ENCODE measurements at regions not wholly inside any gene's neighbourhood (a gene's known extent, or its start where the extent isn't known, plus 50 kb on each side); places are given as distances from the start of the nearest gene placed in this dataset.
A peak's percentile ranks its signal among the peaks of the same experiment; 100 is the strongest.

- DNase-seq (ENCODE audit: low read depth): no peak
- TF ChIP-seq CTCF (IDR thresholded peaks at IDR 0.05; ENCODE audit: insufficient read depth, low read length): no peak
- no peak overlapping the region for H3K4me3 ChIP-seq (ENCODE audit: low read depth, low read length)
Measured at GRCh38 chr1:184919892-184920291, 54.4 kb downstream of the NIBAN1 start.

GRCh38 chr1:184915463-184916090 lies 58.7 kb downstream of the NIBAN1 start:
- no peak for TF ChIP-seq CTCF (IDR thresholded peaks at IDR 0.05; ENCODE audit: insufficient read depth, low read length)
- H3K4me3 ChIP-seq (ENCODE audit: low read depth, low read length): no peak overlapping the region
- peak; percentile 69 for DNase-seq (ENCODE audit: low read depth)

- DNase-seq (ENCODE audit: low read depth): no peak
- H3K4me3 ChIP-seq (ENCODE audit: low read depth, low read length): no peak overlapping the region
- no peak for TF ChIP-seq CTCF (IDR thresholded peaks at IDR 0.05; ENCODE audit: insufficient read depth, low read length)
Measured at GRCh38 chr1:184914149-184914548, 60.2 kb downstream of the NIBAN1 start.

GRCh38 chr1:184912392-184912791 lies 61.9 kb downstream of the NIBAN1 start:
- DNase-seq (ENCODE audit: low read depth): no peak
- no peak for TF ChIP-seq CTCF (IDR thresholded peaks at IDR 0.05; ENCODE audit: insufficient read depth, low read length)
- no peak overlapping the region for H3K4me3 ChIP-seq (ENCODE audit: low read depth, low read length)

- no peak for DNase-seq (ENCODE audit: low read depth)
- no peak overlapping the region for H3K4me3 ChIP-seq (ENCODE audit: low read depth, low read length)
- no peak for TF ChIP-seq CTCF (IDR thresholded peaks at IDR 0.05; ENCODE audit: insufficient read depth, low read length)
Measured at GRCh38 chr1:184911830-184912229, 62.5 kb downstream of the NIBAN1 start.

GRCh38 chr1:184911103-184911745 lies 63.1 kb downstream of the NIBAN1 start:
- no peak for TF ChIP-seq CTCF (IDR thresholded peaks at IDR 0.05; ENCODE audit: insufficient read depth, low read length)
- DNase-seq (ENCODE audit: low read depth): peak; percentile 57
- H3K4me3 ChIP-seq (ENCODE audit: low read depth, low read length): no peak overlapping the region

Measured in fibroblast of the aortic adventitia (primary cell).